Left ventricle myocardium inferior (tissue), 1 donor: ENCODE measurements at regions not wholly inside any gene's neighbourhood (a gene's known extent, or its start where the extent isn't known, plus 50 kb on each side); places are given as distances from the start of the nearest gene placed in this dataset.

Experiments
- DNase-seq: peaks from one replicate; pipeline ENCODE4 v3.0.0-alpha.2; 2020
- H3K27ac ChIP-seq: fragments of 200-600 bp; replicated peaks from 2 replicates; pipeline ENCODE4 v1.8.0; 2021
- H3K27me3 ChIP-seq: fragments of 200-600 bp; 2 replicates; pipeline ENCODE4 v1.8.0; 2021; ENCODE audit warnings: low read depth
- H3K36me3 ChIP-seq: fragments of 200-600 bp; 2 replicates; pipeline ENCODE4 v1.8.0; 2021
- H3K4me1 ChIP-seq: fragments of 200-600 bp; 2 replicates; pipeline ENCODE4 v1.8.0; 2021
- H3K4me3 ChIP-seq: fragments of 200-600 bp; 2 replicates; pipeline ENCODE4 v1.8.0; 2021; ENCODE audit warnings: mild to moderate bottlenecking, moderate library complexity
- H3K9me3 ChIP-seq: fragments of 200-600 bp; replicated peaks from 2 replicates; pipeline ENCODE4 v1.8.0; 2021
- intact Hi-C: fragments of 100-400 bp; cut with micrococcal nuclease; formaldehyde crosslinking; loops from one replicate; pipeline ENCODE4 v1.11.0; 2022
- TF ChIP-seq, protein P1 (sequence below): fragments of 200-600 bp; IDR thresholded peaks from 2 replicates; pipeline ENCODE4 v1.8.0; 2021; ENCODE audit warnings: antibody characterized with exemption, mild to moderate bottlenecking, borderline replicate concordance
- donor health status: DM: no; HTN: yes; CAD: no; lungs with severe emphysema.

DNA sequence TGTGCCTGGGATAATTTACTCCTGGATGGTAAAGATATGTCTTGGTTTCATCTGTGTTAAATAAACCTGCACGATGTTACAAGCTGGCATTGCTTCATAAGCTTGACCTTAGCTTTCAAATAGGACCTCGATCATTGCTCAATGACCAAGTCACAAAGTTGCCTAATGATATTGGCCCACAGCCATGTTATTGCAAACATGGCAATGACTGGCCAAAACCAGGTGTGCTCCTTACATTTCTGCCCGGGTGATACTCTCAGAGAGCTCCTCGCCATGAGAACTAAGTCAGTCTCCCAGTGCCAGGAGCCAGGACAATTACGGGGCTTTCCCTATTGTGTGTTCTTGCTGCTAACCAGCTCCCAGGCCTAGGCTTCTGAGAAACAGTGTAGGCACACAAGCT lies 72.5 kb upstream of the CYP1B1 start:
- DNase-seq = no peak
- no peak overlapping the region for H3K4me3 ChIP-seq
- peaks cover 4% of the 10 kb centered on the region for H3K9me3 ChIP-seq
- TF ChIP-seq, protein P1, sequence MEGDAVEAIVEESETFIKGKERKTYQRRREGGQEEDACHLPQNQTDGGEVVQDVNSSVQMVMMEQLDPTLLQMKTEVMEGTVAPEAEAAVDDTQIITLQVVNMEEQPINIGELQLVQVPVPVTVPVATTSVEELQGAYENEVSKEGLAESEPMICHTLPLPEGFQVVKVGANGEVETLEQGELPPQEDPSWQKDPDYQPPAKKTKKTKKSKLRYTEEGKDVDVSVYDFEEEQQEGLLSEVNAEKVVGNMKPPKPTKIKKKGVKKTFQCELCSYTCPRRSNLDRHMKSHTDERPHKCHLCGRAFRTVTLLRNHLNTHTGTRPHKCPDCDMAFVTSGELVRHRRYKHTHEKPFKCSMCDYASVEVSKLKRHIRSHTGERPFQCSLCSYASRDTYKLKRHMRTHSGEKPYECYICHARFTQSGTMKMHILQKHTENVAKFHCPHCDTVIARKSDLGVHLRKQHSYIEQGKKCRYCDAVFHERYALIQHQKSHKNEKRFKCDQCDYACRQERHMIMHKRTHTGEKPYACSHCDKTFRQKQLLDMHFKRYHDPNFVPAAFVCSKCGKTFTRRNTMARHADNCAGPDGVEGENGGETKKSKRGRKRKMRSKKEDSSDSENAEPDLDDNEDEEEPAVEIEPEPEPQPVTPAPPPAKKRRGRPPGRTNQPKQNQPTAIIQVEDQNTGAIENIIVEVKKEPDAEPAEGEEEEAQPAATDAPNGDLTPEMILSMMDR = no peak
- intact Hi-C loops = no loop called here
- H3K36me3 ChIP-seq = no peaks in the 10 kb centered on the region
- peaks cover 12% of the 10 kb centered on the region for H3K4me1 ChIP-seq
- H3K27me3 ChIP-seq = no peaks in the 10 kb centered on the region
- H3K27ac ChIP-seq = no peak overlapping the region

DNA sequence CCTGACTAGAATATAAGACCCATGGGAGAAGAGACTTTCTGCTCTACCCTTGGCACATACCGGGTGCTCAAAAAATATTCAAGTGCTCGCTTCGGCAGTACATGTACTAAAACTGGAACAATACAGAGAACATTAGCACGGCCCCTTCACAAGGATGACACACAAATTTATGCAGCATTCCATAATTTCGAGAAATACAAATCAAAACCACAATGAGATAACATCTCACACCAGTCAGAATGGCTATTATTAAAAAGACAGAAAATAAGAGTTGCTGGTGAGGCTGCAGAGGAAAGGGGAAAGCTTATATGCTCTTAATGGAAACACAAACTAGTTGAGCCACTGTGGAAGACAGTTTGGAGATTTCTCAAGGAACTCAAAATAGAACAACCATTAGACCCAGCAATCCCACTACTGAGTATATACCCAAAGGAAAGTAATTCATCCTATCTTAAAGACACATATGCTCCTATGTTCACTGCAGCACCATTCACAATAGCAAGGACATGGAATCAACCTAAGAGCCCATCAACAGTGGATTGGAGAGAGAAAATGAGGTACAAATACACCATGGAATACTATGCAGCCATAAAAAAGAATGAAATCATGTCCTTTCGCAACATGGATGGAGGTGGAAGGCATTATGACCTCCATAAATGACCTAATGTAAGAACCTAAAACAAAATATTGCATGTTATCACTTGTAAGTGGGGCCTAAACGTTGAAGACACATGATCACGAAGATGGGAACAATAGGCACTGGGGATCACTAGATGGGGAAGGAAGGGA lies 71.6 kb upstream of the CYP1B1 start:
- Histone ChIP-seq H3K4me1 (peaks cover 12% of the 10 kb centered on the region), H3K36me3 (no peaks in the 10 kb centered on the region), H3K9me3 (peaks cover 11% of the 10 kb centered on the region), H3K4me3 (no peak overlapping the region), H3K27me3 (no peaks in the 10 kb centered on the region), H3K27ac (peak overlapping the region; percentile 76)
- DNase-seq = no peak
- TF ChIP-seq, protein P1 = no peak
- intact Hi-C loops = no loop called here

DNA sequence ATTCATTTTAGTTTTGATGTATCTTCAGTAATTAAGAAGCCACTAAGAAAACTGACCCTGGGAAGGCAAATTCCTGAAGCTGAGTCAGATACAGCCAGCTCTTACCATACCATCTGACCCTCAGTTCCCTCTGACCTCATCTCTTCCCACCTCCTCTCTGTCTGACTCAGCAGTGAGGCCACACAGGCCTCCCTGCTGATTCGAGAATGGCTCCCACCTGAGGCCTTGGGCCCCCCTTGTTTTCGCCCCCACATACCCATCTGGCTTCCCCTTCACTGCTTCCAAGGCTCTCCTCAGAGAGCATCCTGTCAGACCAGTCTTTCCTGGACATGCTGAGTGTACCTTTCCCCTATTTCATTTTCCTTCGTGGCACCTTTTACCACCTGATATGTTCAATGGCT lies 71.0 kb upstream of the CYP1B1 start:
- H3K27ac ChIP-seq = peak overlapping the region; percentile 76
- TF ChIP-seq, protein P1 = no peak
- intact Hi-C loops = no loop called here
- H3K4me1 ChIP-seq = peaks cover 12% of the 10 kb centered on the region
- DNase-seq = no peak
- H3K4me3 ChIP-seq = no peak overlapping the region
- no peaks in the 10 kb centered on the region for H3K27me3 ChIP-seq
- H3K9me3 ChIP-seq = peaks cover 11% of the 10 kb centered on the region
- no peaks in the 10 kb centered on the region for H3K36me3 ChIP-seq

DNA sequence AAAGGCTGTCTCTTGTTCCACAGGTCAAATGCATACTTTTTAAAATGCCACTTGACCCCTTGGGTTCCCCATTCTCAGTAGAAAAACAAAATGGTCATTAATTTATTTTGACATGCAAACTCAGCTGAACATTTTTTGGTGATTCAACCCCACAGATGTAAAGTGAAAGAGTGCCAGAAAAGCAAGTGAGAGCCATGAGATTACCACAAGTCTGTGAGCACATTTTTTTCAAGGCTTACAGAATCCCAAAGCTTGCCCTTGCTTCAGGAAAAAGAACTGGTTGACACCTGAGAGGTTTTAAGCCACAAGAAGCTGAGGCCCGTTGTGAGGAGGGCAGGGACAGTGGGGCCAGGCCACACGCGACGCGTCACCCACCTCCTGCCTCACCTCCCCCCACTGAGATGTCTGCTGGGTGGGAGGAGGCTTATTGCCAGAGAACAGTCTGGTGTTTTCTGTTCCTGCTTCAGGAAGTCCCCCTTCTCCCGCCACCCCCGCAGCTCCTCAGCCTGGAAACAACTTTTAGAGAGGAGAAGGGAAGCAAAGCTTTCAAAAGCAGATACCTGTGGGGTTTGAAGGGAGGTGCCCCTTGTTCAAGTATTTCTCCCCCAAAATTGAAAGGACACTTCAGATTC lies 70.4 kb upstream of the CYP1B1 start:
- peak; percentile 50 for DNase-seq
- Histone ChIP-seq H3K27ac (peak overlapping the region; percentile 76), H3K36me3 (no peaks in the 10 kb centered on the region), H3K27me3 (no peaks in the 10 kb centered on the region), H3K4me1 (peaks cover 12% of the 10 kb centered on the region), H3K4me3 (no peak overlapping the region), H3K9me3 (peaks cover 11% of the 10 kb centered on the region)
- TF ChIP-seq, protein P1 = no peak
- intact Hi-C loops = no loop called here

DNA sequence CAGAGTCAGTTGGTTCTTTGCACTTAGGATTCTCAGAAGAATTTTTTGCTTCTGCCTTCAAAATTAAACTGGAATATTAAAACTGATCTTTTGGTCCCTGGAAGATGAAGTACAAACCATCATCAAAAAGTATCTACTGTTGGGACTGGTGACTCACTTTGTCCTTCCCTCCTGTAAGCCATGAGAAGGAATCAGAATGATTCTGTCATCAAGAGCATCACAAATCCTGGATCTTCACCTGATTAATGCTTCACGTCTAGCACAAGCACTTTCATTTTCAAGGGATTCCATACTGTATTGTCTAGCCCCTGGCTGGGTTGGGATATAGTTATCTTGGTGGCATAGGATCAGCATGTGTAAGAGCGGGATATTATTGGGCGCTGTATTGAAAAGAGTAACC lies 69.3 kb upstream of the CYP1B1 start:
- Histone ChIP-seq H3K9me3 (peaks cover 11% of the 10 kb centered on the region), H3K36me3 (no peaks in the 10 kb centered on the region), H3K4me1 (peaks cover 12% of the 10 kb centered on the region), H3K4me3 (no peak overlapping the region), H3K27me3 (no peaks in the 10 kb centered on the region), H3K27ac (peak overlapping the region; percentile 76)
- intact Hi-C loops = no loop called here
- no peak for DNase-seq
- TF ChIP-seq, protein P1 = no peak
